Stomach smooth muscle (tissue), 2 donors: ENCODE measurements at regions not wholly inside any gene's neighbourhood (a gene's known extent, or its start where the extent isn't known, plus 50 kb on each side); places are given as distances from the start of the nearest gene placed in this dataset.

Source experiments
- H3K27ac ChIP-seq: one replicate; pipeline ENCODE4 v1.7.0; 2013; ENCODE audit warnings: mild to moderate bottlenecking, low read length, inconsistent platforms
- H3K27me3 ChIP-seq, 2 donors: one replicate each; pipeline ENCODE4 v1.7.0; 2013; ENCODE audit warnings: low read length in 2 of 2; ENCODE audit not compliant: insufficient read depth in 2 of 2, control insufficient read depth in 1 of 2
- H3K36me3 ChIP-seq, 2 donors: one replicate each; pipeline ENCODE4 v1.7.0; 2013; ENCODE audit warnings: low read length in 2 of 2; ENCODE audit not compliant: control insufficient read depth in 2 of 2, insufficient read depth in 2 of 2
- H3K4me1 ChIP-seq: one replicate; pipeline ENCODE4 v1.7.0; 2013; ENCODE audit warnings: low read length; ENCODE audit not compliant: control insufficient read depth, insufficient read depth
- H3K4me3 ChIP-seq, 2 donors: one replicate each; pipeline ENCODE4 v1.7.0; 2013; ENCODE audit warnings: low read length in 2 of 2
- H3K9ac ChIP-seq, 2 donors: one replicate each; pipeline ENCODE4 v1.7.0; 2013; ENCODE audit warnings: low read length in 2 of 2, mild to moderate bottlenecking in 1 of 2
- H3K9me3 ChIP-seq, 2 donors: one replicate each; pipeline ENCODE4 v1.7.0; 2013; ENCODE audit warnings: low read length in 2 of 2; ENCODE audit not compliant: control insufficient read depth in 2 of 2
- donor health status: healthy.
- donor health status: Pancreatic carcinoma.

DNA sequence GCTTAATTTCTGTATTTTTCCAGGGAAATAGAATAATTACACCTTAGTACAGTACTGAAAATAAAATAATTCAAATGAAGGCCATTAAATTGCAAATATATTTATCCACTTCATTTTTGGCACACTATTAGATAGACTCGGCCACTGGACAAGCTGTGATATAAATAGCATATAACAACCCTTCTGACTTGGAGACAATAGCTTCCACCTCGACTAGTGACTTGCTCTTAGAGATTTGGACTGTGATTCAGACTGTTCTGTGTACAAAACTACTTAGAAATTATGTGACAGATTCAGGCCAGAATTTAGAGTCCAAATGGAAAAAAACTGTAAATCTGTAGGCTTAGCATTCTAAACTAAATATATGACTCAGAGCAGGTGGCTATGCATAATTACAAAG lies 949.9 kb downstream of the LRFN5 start:
- no peak overlapping the region for H3K9ac ChIP-seq

DNA sequence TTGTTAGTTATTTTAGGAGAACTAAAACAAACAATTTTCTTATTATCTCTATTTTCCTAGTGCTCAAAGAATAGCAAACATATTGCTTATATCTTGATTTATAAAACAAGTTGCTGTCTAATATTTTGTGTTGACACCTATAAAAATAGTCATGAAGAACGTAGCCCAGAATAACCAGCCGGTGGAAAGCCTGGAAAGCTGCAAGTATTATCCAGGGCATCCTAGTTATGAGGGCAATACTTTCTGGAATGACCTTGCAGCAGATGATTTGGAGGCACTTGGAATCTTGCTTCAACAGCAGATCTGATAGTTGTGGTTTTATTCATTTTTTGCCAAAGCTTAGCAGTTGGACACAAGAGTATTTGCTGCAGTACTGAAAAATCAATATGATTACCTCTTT lies 948.7 kb downstream of the LRFN5 start:
- H3K4me3 ChIP-seq = no peak overlapping the region
- no peaks in the 10 kb centered on the region for H3K9me3 ChIP-seq
- H3K4me1 ChIP-seq = no peaks in the 10 kb centered on the region
- H3K9ac ChIP-seq = no peak overlapping the region
- H3K27ac ChIP-seq = no peak overlapping the region
- no peaks in the 10 kb centered on the region for H3K27me3 ChIP-seq
- H3K36me3 ChIP-seq = no peaks in the 10 kb centered on the region

More for the DNA sequence above, 949.9 kb downstream of the LRFN5 start:
- no peaks in the 10 kb centered on the region for H3K9me3 ChIP-seq
- H3K4me3 ChIP-seq = no peak overlapping the region
- no peak overlapping the region for H3K27ac ChIP-seq
- H3K27me3 ChIP-seq = no peaks in the 10 kb centered on the region
- H3K4me1 ChIP-seq = no peaks in the 10 kb centered on the region
- H3K36me3 ChIP-seq = no peaks in the 10 kb centered on the region

DNA sequence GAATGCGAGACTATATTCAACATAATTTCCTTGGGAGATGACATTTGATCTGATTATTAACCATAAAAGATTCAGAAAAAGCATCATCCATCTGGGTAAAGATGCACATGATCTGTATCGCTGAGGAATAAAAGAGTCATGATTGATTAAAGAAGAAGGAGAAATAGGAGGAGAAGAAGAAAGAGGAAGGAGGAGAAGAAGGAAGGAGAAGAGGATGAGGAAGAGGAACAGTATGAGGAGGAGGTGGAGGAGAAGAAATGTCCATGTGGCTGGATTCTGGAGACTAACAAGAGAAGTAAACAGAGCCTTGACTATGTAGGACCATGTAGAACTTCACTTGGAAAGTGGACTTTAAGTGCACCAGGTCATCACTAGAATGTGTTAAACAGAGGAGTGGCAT lies 947.4 kb downstream of the LRFN5 start:
- no peak overlapping the region for H3K9ac ChIP-seq
- no peaks in the 10 kb centered on the region for H3K4me1 ChIP-seq
- H3K4me3 ChIP-seq = no peak overlapping the region
- no peaks in the 10 kb centered on the region for H3K36me3 ChIP-seq
- no peaks in the 10 kb centered on the region for H3K27me3 ChIP-seq
- no peaks in the 10 kb centered on the region for H3K9me3 ChIP-seq
- no peak overlapping the region for H3K27ac ChIP-seq

DNA sequence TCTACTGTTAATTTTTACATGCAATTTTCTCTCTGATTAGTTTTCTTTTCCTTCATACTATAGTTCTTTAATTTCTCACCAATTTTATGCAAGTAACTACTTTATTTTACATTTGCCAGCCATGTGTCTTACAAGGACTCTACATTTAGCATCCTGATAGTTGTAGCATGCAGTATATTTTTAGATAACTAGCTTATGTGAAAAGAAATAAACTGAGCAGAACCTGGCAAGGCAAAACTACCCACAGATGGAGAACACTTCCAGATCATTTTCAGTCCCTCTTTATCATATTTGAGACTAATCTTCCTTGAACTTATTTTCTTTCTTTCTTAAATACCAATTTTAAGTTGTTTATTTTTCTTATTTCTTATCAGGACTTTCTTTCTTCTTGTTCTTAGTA lies 943.6 kb downstream of the LRFN5 start:
- H3K9me3 ChIP-seq = no peaks in the 10 kb centered on the region
- no peaks in the 10 kb centered on the region for H3K4me1 ChIP-seq
- no peaks in the 10 kb centered on the region for H3K36me3 ChIP-seq
- H3K27me3 ChIP-seq = no peaks in the 10 kb centered on the region
- no peak overlapping the region for H3K27ac ChIP-seq
- no peak overlapping the region for H3K9ac ChIP-seq
- H3K4me3 ChIP-seq = no peak overlapping the region

DNA sequence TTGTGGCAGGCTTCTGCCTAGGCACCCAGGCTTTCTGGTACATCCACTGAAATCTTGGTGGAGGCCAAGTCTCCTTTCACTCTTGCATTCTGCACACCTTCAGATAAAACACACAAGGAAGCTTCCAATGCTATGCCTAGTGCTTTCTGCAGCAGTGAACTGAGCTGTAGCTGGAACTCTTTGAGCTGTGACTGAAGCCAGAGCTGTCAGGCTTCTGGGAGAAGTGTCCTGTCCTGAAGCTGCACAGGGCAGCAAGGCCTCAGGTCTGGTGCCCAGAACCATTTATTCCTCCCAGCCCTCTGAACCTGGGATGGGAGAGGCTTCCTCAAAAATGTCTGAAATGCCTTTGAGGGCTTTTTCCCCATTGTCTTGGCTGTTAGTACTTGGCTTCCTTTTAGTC lies 941.7 kb downstream of the LRFN5 start:
- Histone ChIP-seq H3K4me3 (no peak overlapping the region), H3K4me1 (no peaks in the 10 kb centered on the region), H3K27me3 (no peaks in the 10 kb centered on the region), H3K27ac (no peak overlapping the region), H3K36me3 (no peaks in the 10 kb centered on the region), H3K9me3 (no peaks in the 10 kb centered on the region), H3K9ac (no peak overlapping the region)

DNA sequence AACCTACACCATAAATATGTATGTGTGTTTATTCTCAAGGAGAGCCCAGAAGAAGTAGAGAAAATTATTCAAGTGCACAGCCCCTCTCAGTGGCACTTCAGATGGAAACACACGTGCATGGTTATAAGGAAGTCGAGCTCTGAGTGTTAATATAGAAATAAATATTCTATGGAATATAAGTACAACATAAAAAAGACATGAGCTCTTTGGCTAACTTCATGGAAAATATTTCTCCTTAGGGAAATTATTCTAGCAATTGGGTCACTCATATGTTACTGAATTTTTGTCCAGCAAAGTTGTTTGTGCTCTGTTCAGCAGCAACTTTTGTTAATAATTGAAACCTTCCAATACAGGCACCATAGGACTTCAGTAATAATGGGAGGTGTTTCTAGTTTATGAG lies 939.0 kb downstream of the LRFN5 start:
- H3K4me3 ChIP-seq = no peak overlapping the region
- H3K9me3 ChIP-seq = no peaks in the 10 kb centered on the region
- H3K9ac ChIP-seq = no peak overlapping the region
- no peaks in the 10 kb centered on the region for H3K36me3 ChIP-seq
- no peak overlapping the region for H3K27ac ChIP-seq
- no peaks in the 10 kb centered on the region for H3K27me3 ChIP-seq
- H3K4me1 ChIP-seq = no peaks in the 10 kb centered on the region

DNA sequence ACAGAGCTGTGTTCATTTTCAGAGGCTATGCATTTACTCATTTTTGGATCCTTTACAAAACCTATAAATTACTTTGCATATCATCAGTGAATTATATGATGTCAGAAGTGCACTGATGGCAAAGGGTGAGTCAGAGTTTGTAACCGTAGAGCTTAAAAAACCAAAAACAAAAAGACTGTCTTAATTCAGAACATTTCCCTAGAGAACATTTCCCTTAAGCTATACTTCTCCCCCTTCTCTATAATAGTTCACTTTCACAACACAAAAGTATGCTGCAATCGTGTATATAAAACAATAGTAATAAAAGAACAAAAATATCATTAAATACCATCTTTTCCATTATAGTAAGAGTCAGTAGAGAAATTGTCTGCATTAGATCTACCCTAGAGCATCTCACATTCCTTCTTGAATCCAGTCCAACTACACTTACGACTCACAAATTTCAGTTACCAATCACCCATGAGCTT lies 934.9 kb downstream of the LRFN5 start:
- Histone ChIP-seq H3K4me1 (no peaks in the 10 kb centered on the region), H3K27ac (no peak overlapping the region), H3K4me3 (no peak overlapping the region), H3K36me3 (no peaks in the 10 kb centered on the region), H3K9me3 (no peaks in the 10 kb centered on the region), H3K9ac (no peak overlapping the region), H3K27me3 (no peaks in the 10 kb centered on the region)

DNA sequence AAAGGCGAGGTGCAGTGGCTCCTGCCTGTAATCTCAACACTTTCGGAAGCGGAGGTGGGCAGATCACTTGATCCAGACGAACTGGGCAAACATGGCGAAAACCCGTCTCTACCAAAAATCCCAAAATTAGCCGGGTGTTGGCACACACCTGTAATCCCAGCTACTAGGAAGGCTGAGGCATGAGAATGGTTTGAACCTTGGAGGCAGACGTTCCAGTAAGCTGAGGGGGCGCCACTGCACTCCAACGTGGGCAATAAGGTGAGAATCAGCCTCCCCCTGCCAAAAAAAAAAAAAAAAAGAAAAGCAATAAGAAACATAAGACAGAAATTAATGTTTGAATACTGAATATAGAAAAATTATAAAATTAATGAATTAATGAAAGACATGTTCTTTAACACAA lies 928.7 kb downstream of the LRFN5 start:
- H3K27ac ChIP-seq = no peak overlapping the region
- H3K9ac ChIP-seq = no peak overlapping the region
- no peak overlapping the region for H3K4me3 ChIP-seq
- H3K9me3 ChIP-seq = no peaks in the 10 kb centered on the region
- H3K27me3 ChIP-seq = no peaks in the 10 kb centered on the region
- no peaks in the 10 kb centered on the region for H3K36me3 ChIP-seq
- no peaks in the 10 kb centered on the region for H3K4me1 ChIP-seq

DNA sequence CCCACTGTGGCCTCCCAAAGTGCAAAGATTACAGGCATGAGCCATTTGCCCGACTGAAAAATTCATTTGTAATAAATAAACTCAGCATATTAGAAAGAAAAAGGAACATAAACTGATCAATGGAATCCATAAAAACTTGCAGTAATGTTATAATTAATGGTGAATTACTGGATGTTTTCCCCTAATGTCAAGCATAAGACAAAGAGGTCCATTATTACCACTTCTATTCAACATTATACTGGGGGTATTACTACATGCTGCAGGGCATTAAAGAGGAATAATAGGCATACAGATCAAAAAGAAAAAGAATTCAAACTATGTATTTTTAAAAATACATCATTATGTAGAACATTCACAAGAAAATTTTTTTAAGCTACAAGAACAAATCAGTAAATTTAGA lies 926.8 kb downstream of the LRFN5 start:
- Histone ChIP-seq H3K27me3 (no peaks in the 10 kb centered on the region), H3K4me1 (no peaks in the 10 kb centered on the region), H3K27ac (no peak overlapping the region), H3K9me3 (no peaks in the 10 kb centered on the region), H3K9ac (no peak overlapping the region), H3K4me3 (no peak overlapping the region), H3K36me3 (no peaks in the 10 kb centered on the region)

DNA sequence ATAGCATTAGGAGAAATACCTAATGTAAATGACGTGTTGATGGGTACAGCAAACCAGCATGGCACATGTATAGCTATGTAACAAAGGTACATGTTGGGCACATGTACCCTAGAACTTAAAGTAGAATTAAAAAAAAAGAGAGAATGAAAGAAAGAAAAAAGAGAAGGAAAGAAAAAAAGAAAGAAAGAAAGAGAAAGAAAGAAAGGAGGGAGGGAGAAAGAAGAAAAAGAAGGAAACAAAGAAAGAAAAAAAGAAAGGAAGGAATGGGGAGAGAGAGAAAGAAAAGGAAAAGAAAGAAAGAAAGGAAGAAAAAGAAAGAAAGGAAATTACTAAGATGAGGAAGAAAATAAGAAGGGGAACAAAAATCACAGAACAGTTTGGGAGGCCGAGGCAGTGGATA lies 925.5 kb downstream of the LRFN5 start:
- Histone ChIP-seq H3K36me3 (no peaks in the 10 kb centered on the region), H3K9me3 (no peaks in the 10 kb centered on the region), H3K27ac (no peak overlapping the region), H3K27me3 (no peaks in the 10 kb centered on the region), H3K9ac (no peak overlapping the region), H3K4me3 (no peak overlapping the region), H3K4me1 (no peaks in the 10 kb centered on the region)

DNA sequence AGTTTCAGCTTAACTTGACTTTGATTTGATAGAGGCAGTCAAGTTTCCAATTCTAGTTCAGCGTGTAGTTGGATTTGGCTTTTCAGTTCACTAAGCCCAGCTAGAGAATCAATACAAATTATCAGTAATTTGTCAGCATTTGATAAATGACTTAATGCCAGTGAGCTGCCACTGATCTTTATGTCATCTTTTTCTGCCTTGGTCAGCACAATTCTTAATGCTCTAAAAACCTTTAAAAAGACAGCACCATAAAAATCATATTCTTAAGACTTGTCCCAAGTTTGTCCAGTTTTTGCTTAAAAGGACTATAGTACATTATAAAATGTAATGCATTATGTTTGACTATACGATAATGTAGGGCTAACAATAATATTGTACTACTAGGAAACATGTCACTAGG lies 920.5 kb downstream of the LRFN5 start:
- H3K4me3 ChIP-seq = no peak overlapping the region
- no peak overlapping the region for H3K27ac ChIP-seq
- H3K4me1 ChIP-seq = no peaks in the 10 kb centered on the region
- no peaks in the 10 kb centered on the region for H3K27me3 ChIP-seq
- no peak overlapping the region for H3K9ac ChIP-seq
- H3K36me3 ChIP-seq = no peaks in the 10 kb centered on the region
- H3K9me3 ChIP-seq = no peaks in the 10 kb centered on the region

DNA sequence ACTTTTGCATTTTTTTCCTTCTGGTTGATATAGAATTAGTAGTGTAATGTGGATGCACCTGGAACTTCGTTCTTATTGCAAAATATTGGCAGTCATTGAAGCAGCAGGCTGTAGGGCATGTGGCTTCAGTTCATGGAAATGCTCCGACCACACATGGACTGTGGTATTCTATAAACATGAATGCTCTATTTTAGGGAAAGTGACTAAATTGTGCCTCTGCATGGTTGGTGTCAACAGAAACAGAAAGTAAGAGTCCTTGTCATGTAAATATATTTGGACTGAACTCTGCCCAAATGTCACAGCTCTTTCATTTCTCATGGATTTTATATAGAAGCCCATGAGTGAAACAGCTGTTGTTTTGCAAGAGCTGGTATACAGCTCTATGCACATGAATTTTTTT lies 917.0 kb downstream of the LRFN5 start:
- no peaks in the 10 kb centered on the region for H3K36me3 ChIP-seq
- H3K4me1 ChIP-seq = no peaks in the 10 kb centered on the region
- no peaks in the 10 kb centered on the region for H3K9me3 ChIP-seq
- H3K4me3 ChIP-seq = no peak overlapping the region
- H3K27me3 ChIP-seq = no peaks in the 10 kb centered on the region
- no peak overlapping the region for H3K9ac ChIP-seq
- H3K27ac ChIP-seq = no peak overlapping the region
